Right atrium auricular region (tissue), 2 donors: ENCODE measurements at regions not wholly inside any gene's neighbourhood (a gene's known extent, or its start where the extent isn't known, plus 50 kb on each side); places are given as distances from the start of the nearest gene placed in this dataset.

ENCODE experiments used
- DNase-seq: peaks from one replicate; pipeline ENCODE4 v3.0.0-alpha.2; 2019; ENCODE audit warnings: low spot score
- H3K27ac ChIP-seq, 2 donors: fragments of 200-600 bp; sonication (generic); 1 replicate in 1 of 2; 2 replicates in 1 of 2; pipeline ENCODE4 v1.5.1; 2016 to 2019
- H3K27me3 ChIP-seq, 2 donors: fragments of 200-600 bp; sonication (generic); one replicate each; pipeline versions ENCODE4 v1.5.1 to v1.6.0; 2017 to 2019
- H3K36me3 ChIP-seq: fragments of 200-600 bp; sonication (generic); one replicate; pipeline ENCODE4 v1.5.1; 2016
- H3K4me1 ChIP-seq, 2 donors: fragments of 200-600 bp; sonication (generic); one replicate each; pipeline versions ENCODE4 v1.5.1 to v1.6.0; 2017 to 2019
- H3K4me3 ChIP-seq, 2 donors: fragments of 200-600 bp; sonication (generic); 1 replicate in 1 of 2; 2 replicates in 1 of 2; pipeline ENCODE4 v1.5.1; 2017 to 2019; ENCODE audit warnings: mild to moderate bottlenecking in 1 of 2, moderate library complexity in 1 of 2
- H3K9me3 ChIP-seq, 2 donors: fragments of 200-600 bp; sonication (generic); one replicate each; pipeline ENCODE4 v1.5.1; 2019
- TF ChIP-seq, protein P1 (sequence below), 2 donors: fragments of 200-600 bp; sonication (generic); IDR thresholded peaks; one replicate each; pipeline ENCODE4 v1.5.1; 2019; ENCODE audit warnings: antibody characterized with exemption in 2 of 2

DNA sequence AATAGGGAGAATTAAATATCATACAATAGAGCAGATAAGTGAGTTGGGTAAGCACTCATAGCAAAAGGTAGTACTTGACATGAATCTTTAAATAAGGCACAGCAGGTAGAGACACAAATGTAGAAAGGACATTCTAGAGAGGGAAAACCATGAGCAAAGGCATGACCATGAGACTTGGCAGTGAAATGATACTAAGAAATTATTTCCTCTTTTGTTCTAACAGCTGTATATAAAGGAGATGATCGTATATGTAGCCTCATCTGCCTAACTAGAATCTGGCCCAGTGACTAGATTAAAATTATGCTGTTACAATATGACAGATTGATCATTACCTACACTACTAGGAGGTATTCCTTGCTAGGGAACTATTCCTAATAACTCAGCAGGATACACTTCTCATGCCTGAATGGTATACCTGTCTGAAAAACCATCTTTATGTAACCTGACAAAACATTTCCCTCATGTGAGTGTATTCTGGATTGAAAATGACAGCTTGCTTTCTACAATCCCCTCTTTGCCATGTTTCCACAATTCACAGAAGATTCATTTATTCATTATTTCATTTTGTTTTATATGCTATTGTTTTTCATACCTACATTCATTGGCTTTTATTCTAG lies 725.7 kb downstream of the C12orf50 start:
- Histone ChIP-seq H3K36me3 (no peaks in the 10 kb centered on the region), H3K9me3 (no peaks in the 10 kb centered on the region), H3K27me3 (no peaks in the 10 kb centered on the region), H3K4me1 (no peaks in the 10 kb centered on the region), H3K4me3 (no peak overlapping the region), H3K27ac (no peak overlapping the region)
- TF ChIP-seq, protein P1, sequence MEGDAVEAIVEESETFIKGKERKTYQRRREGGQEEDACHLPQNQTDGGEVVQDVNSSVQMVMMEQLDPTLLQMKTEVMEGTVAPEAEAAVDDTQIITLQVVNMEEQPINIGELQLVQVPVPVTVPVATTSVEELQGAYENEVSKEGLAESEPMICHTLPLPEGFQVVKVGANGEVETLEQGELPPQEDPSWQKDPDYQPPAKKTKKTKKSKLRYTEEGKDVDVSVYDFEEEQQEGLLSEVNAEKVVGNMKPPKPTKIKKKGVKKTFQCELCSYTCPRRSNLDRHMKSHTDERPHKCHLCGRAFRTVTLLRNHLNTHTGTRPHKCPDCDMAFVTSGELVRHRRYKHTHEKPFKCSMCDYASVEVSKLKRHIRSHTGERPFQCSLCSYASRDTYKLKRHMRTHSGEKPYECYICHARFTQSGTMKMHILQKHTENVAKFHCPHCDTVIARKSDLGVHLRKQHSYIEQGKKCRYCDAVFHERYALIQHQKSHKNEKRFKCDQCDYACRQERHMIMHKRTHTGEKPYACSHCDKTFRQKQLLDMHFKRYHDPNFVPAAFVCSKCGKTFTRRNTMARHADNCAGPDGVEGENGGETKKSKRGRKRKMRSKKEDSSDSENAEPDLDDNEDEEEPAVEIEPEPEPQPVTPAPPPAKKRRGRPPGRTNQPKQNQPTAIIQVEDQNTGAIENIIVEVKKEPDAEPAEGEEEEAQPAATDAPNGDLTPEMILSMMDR (IDR thresholded peaks at IDR 0.05), result no peak
- DNase-seq, result no peak

DNA sequence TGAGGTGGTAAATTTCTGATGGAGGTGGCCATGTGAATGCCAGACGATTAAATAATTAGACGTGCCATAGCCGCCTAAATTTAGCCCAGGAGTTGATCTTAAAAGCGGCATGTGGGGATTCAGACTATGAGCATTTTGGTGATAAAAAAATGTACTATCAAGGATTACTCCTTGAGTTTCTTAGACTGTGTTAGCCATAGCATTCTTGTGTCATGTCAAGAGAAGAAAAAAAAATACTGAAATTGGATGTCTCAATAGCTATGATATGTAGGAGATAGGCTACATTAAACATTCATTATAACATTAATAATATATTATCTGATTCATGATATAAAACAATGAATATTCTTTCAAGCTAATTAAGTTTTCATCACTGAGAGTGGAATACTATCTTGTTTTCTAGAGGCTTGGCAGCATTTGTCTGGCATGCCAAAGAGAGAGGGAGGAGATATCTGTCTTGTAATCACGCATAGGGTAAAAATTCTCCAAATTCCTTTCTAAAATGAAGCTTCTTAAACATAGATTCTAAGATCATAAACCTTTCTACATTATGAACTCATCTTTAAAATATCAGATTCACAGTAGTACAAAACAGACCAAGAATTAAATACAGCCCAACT lies 727.0 kb downstream of the C12orf50 start:
- Histone ChIP-seq H3K36me3 (no peaks in the 10 kb centered on the region), H3K4me3 (no peak overlapping the region)
- TF ChIP-seq, protein P1 (IDR thresholded peaks at IDR 0.05), result no peak

DNA sequence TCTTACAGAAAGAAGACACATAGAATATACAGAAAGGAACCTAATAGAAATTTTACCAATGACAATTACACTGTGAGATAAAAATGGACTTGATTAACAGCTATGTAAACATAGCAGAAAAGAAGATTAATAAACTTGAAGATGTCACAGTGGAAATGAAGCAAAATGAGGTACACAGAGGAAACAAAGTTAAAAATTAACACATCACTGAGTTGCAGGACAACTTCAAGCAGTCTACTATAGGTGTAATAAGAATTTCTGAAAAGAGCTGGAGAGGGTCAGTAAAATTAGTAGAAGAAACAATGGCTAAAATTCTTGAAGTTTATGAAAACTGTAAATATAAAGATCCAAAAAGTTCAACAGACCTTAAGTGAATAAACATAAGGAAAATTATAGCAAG lies 738.7 kb downstream of the C12orf50 start:
- no peaks in the 10 kb centered on the region for H3K9me3 ChIP-seq

More for the DNA sequence above, 727.0 kb downstream of the C12orf50 start:
- H3K27me3 ChIP-seq, result no peaks in the 10 kb centered on the region
- no peak for DNase-seq
- no peak overlapping the region for H3K27ac ChIP-seq
- no peaks in the 10 kb centered on the region for H3K4me1 ChIP-seq
- H3K9me3 ChIP-seq, result no peaks in the 10 kb centered on the region

DNA sequence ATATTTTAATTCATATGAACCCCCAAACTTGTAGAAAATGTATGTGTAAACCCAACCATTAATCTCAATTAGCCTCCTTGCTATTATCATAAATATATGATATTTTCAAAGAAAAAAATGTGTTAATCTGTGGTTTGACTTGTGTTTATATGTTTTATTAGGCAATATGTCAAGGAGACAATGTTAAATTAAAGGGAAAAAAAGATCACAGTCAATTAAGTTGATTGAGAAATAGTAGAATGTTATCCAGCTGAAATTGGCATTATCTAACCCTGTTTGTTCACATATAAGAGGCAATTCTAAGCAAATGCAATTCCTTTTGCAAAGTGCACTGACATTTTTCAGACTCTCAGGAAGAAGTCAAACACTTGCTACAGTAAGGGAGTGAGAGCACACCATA lies 745.3 kb downstream of the C12orf50 start:
- Histone ChIP-seq H3K9me3 (no peaks in the 10 kb centered on the region), H3K4me3 (no peak overlapping the region), H3K27me3 (no peaks in the 10 kb centered on the region), H3K4me1 (no peaks in the 10 kb centered on the region), H3K36me3 (no peaks in the 10 kb centered on the region), H3K27ac (no peak overlapping the region)
- no peak for DNase-seq
- TF ChIP-seq, protein P1 (IDR thresholded peaks at IDR 0.05), result no peak

More for the DNA sequence above, 738.7 kb downstream of the C12orf50 start:
- TF ChIP-seq, protein P1 (IDR thresholded peaks at IDR 0.05), result no peak
- Histone ChIP-seq H3K4me3 (no peak overlapping the region), H3K4me1 (no peaks in the 10 kb centered on the region), H3K36me3 (no peaks in the 10 kb centered on the region), H3K27ac (no peak overlapping the region), H3K27me3 (no peaks in the 10 kb centered on the region)
- no peak for DNase-seq

DNA sequence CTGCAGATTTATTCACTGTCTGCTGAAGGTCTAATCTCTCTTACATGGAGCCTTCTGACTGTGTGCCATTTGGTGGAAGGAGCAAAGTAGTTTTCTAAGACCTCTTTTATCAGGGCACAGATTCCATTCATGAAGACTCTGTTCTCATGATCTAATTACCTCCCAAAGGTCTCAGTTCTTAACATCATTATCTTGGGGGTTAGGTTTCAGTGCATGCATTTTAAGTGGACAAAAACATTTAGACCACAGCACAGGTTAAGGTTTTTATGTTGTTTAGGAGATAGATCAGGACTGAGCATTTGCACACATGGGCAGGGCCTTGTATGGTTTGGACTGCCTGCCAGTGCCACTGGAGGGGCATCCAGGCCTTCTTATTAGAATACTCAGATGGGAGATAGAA lies 746.1 kb downstream of the C12orf50 start:
- TF ChIP-seq, protein P1 (IDR thresholded peaks at IDR 0.05), result no peak
- H3K27ac ChIP-seq, result no peak overlapping the region

DNA sequence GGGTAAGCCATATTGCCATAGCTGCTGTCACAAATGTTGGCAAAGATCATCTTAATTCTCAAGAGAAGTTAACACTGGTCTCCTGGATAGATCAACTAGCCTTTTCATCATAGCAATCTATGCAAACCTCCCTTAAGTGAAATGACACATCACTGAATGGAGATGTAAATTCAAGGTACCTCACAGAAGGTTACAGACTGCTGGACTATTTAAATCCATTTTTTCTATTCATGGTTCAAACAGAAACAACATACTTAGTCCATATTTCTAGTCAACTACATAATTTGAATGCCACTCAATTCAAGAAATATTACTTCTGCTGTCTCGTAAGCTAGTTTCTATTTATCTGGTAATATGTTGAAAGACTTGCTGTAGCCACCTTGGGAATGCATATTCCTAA lies 748.3 kb downstream of the C12orf50 start:
- no peaks in the 10 kb centered on the region for H3K36me3 ChIP-seq
- TF ChIP-seq, protein P1 (IDR thresholded peaks at IDR 0.05), result no peak
- no peaks in the 10 kb centered on the region for H3K4me1 ChIP-seq
- no peak overlapping the region for H3K4me3 ChIP-seq
- H3K9me3 ChIP-seq, result no peaks in the 10 kb centered on the region
- no peak for DNase-seq
- H3K27me3 ChIP-seq, result no peaks in the 10 kb centered on the region
- no peak overlapping the region for H3K27ac ChIP-seq

More for the DNA sequence above, 746.1 kb downstream of the C12orf50 start:
- no peak for DNase-seq
- H3K36me3 ChIP-seq, result no peaks in the 10 kb centered on the region
- H3K9me3 ChIP-seq, result no peaks in the 10 kb centered on the region
- H3K4me3 ChIP-seq, result no peak overlapping the region
- H3K4me1 ChIP-seq, result no peaks in the 10 kb centered on the region
- no peaks in the 10 kb centered on the region for H3K27me3 ChIP-seq
